ENCODE measurements at regions not wholly inside any gene's neighbourhood (a gene's known extent, or its start where the extent isn't known, plus 50 kb on each side); places are given as distances from the start of the nearest gene placed in this dataset.

DNA sequence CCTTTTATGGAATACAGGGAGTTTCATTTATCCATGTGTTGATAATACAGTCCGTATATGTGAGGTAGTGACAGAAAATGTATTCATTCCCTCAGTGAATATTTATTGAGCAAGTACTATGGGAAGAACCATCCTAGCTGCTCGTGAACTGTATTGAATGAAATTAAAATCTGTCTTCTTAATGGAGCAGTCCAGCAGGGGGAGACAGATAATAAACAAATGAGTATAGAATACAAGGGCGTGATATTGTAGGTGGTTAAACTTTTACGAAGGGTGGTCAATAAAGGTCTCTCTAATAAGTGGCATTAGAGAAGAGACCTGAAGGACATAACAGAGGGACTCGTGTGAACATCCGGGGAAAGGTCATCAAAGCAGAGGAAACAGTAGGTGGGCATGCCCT lies 62.7 kb upstream of the OSTN start:
- TF ChIP-seq POLR2A (IDR thresholded peaks at IDR 0.05) (no peak), CTCF (IDR thresholded peaks at IDR 0.05) (peak in 1 of 5 experiments; percentile 29)
